Loucy (cell line): ENCODE measurements at regions not wholly inside any gene's neighbourhood (a gene's known extent, or its start where the extent isn't known, plus 50 kb on each side); places are given as distances from the start of the nearest gene placed in this dataset.

Experiments used
- H2AFZ ChIP-seq: fragments of 200-600 bp; sonication (generic); 2 replicates; pipeline ENCODE4 v1.6.0; 2016; ENCODE audit warnings: antibody characterized with exemption, mild to moderate bottlenecking, low read length, moderate library complexity
- H3F3A ChIP-seq: fragments of 200-600 bp; 2 replicates; pipeline ENCODE4 v1.6.0; 2016; ENCODE audit warnings: antibody characterized with exemption, low read depth, mild to moderate bottlenecking
- H3K27me3 ChIP-seq: fragments of 200-600 bp; sonication (generic); 2 replicates; pipeline ENCODE4 v1.6.1; 2014; ENCODE audit warnings: low read length, mild to moderate bottlenecking; ENCODE audit not compliant: insufficient read depth, poor library complexity, severe bottlenecking
- H3K36me3 ChIP-seq: fragments of 200-600 bp; sonication (generic); 2 replicates; pipeline ENCODE4 v1.6.1; 2016; ENCODE audit warnings: low read length; ENCODE audit not compliant: insufficient read depth
- H3K4me1 ChIP-seq: fragments of 200-600 bp; sonication (generic); 2 replicates; pipeline ENCODE4 v1.5.1; 2014; ENCODE audit warnings: low read length, mild to moderate bottlenecking; ENCODE audit not compliant: insufficient read depth, poor library complexity, severe bottlenecking
- H3K4me2 ChIP-seq: fragments of 200-600 bp; sonication (generic); 2 replicates; pipeline ENCODE4 v1.6.0; 2014; ENCODE audit warnings: antibody characterized with exemption, low read length, low read depth, mild to moderate bottlenecking; ENCODE audit not compliant: poor library complexity, severe bottlenecking
- H3K4me3 ChIP-seq: fragments of 200-600 bp; sonication (generic); 2 replicates; pipeline ENCODE4 v1.5.1; 2014; ENCODE audit warnings: low read length, mild to moderate bottlenecking, mixed read lengths; ENCODE audit not compliant: poor library complexity, severe bottlenecking
- H3K79me2 ChIP-seq: fragments of 200-600 bp; sonication (generic); 2 replicates; pipeline ENCODE4 v1.6.1; 2014; ENCODE audit warnings: low read length; ENCODE audit not compliant: insufficient read depth
- H3K9ac ChIP-seq: fragments of 200-600 bp; sonication (generic); 2 replicates; pipeline ENCODE4 v1.6.0; 2014; ENCODE audit warnings: mild to moderate bottlenecking, low read depth, low read length, moderate library complexity; ENCODE audit not compliant: poor library complexity, severe bottlenecking
- H3K9me2 ChIP-seq: fragments of 200-600 bp; sonication (generic); replicated peaks from 2 replicates; pipeline ENCODE4 v1.6.1; 2016; ENCODE audit warnings: low read depth, low read length, mixed read lengths
- H3K9me3 ChIP-seq: fragments of 200-600 bp; sonication (generic); 2 replicates; pipeline ENCODE4 v1.6.1; 2014; ENCODE audit warnings: mild to moderate bottlenecking, antibody characterized with exemption, low read length, low read depth; ENCODE audit not compliant: insufficient read depth
- H4K20me1 ChIP-seq: fragments of 200-600 bp; sonication (generic); 2 replicates; pipeline ENCODE4 v1.6.0; 2014; ENCODE audit warnings: antibody characterized with exemption, low read length, mild to moderate bottlenecking; ENCODE audit not compliant: insufficient read depth, poor library complexity, severe bottlenecking
- EZH2phosphoT487 ChIP-seq: fragments of 200-600 bp; IDR thresholded peaks from 2 replicates; pipeline ENCODE4 v1.6.1; 2018; ENCODE audit warnings: antibody characterized with exemption, mild to moderate bottlenecking, moderate library complexity, borderline replicate concordance
- TF ChIP-seq, protein P1 (sequence below): fragments of 200-600 bp; sonication (generic); conservative IDR thresholded peaks from 2 replicates; pipeline ENCODE4 v1.5.1; 2014; ENCODE audit warnings: mild to moderate bottlenecking, antibody characterized with exemption, low read length

DNA sequence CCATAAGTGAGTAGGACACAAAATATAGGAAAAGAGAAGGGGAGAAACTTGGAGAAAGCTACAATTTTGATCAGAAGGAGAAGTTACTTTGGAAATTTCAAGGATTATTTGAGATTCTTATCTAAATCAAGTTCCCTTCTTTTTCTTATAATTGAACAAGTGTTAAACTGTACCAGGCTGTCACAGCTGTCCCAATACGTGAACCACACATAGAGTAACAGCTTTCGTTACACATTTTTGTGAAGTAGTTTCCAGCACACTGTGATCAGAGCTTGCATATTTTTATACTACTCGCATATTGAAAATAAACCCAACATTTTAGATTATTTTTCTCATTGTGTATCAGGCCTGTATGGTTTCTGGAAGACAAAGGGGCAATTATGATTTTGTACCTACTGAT is 412.8 kb upstream of the PSMD7 start:
- Histone ChIP-seq H4K20me1 (no peaks in the 10 kb centered on the region), H3K9ac (no peak overlapping the region), H3K79me2 (no peaks in the 10 kb centered on the region), H3K9me2 (no peaks in the 10 kb centered on the region), H3K36me3 (no peaks in the 10 kb centered on the region), H3K4me2 (no peak overlapping the region), H3K4me1 (no peaks in the 10 kb centered on the region), H2AFZ (no peak overlapping the region), H3K4me3 (no peak overlapping the region), H3F3A (no peaks in the 10 kb centered on the region), H3K9me3 (no peaks in the 10 kb centered on the region), H3K27me3 (no peaks in the 10 kb centered on the region)
- TF ChIP-seq EZH2phosphoT487, result no peak
- TF ChIP-seq, protein P1, sequence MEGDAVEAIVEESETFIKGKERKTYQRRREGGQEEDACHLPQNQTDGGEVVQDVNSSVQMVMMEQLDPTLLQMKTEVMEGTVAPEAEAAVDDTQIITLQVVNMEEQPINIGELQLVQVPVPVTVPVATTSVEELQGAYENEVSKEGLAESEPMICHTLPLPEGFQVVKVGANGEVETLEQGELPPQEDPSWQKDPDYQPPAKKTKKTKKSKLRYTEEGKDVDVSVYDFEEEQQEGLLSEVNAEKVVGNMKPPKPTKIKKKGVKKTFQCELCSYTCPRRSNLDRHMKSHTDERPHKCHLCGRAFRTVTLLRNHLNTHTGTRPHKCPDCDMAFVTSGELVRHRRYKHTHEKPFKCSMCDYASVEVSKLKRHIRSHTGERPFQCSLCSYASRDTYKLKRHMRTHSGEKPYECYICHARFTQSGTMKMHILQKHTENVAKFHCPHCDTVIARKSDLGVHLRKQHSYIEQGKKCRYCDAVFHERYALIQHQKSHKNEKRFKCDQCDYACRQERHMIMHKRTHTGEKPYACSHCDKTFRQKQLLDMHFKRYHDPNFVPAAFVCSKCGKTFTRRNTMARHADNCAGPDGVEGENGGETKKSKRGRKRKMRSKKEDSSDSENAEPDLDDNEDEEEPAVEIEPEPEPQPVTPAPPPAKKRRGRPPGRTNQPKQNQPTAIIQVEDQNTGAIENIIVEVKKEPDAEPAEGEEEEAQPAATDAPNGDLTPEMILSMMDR, result no peak

DNA sequence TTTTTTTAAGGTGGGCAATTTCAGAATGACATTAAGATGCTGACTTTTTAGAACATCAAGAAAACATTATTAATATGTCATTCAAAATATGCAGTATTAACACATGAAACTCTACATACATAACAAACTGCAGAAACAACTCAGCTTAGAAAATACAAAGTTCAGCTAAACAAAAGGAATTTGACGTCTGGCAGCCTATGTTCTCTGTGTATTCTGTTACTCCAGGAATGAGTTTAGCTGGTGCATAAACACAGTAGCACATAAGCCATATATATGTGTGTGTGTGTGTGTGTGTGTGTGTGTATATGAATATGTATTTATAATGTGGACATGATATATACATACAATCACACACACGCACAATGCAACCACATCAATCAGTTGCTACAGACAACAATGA is 413.5 kb upstream of the PSMD7 start:
- Histone ChIP-seq H3K9ac (no peak overlapping the region), H3K79me2 (no peaks in the 10 kb centered on the region), H3F3A (no peaks in the 10 kb centered on the region), H3K9me3 (no peaks in the 10 kb centered on the region), H3K4me3 (no peak overlapping the region), H3K36me3 (no peaks in the 10 kb centered on the region), H3K27me3 (no peaks in the 10 kb centered on the region), H4K20me1 (no peaks in the 10 kb centered on the region), H3K4me1 (no peaks in the 10 kb centered on the region), H3K9me2 (no peaks in the 10 kb centered on the region), H2AFZ (no peak overlapping the region), H3K4me2 (no peak overlapping the region)
- TF ChIP-seq, protein P1, result no peak
- no peak for TF ChIP-seq EZH2phosphoT487

DNA sequence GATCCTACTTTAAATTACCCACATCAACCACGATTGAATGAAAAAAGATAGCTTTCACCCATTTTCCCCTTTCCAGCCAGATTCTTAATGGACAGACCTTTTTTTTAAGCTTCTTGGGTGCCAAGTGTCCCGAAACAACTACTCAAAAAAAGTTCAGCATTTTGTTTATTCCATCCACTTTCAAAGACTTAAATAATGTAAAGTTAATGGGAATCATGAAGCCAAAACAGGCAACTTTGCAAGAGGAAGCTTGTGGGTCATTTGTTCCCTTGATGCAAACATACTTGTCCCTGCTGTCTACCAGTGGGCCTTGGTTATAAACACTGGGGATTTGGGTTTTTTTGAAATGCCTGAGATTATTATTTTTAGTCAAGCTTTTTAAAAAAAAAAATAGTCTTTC is 414.0 kb upstream of the PSMD7 start:
- TF ChIP-seq, protein P1, result no peak
- no peak for TF ChIP-seq EZH2phosphoT487
- Histone ChIP-seq H2AFZ (no peak overlapping the region), H3K27me3 (no peaks in the 10 kb centered on the region), H4K20me1 (no peaks in the 10 kb centered on the region), H3K36me3 (no peaks in the 10 kb centered on the region), H3K9ac (no peak overlapping the region), H3K9me3 (no peaks in the 10 kb centered on the region), H3K4me1 (no peaks in the 10 kb centered on the region), H3K79me2 (no peaks in the 10 kb centered on the region), H3F3A (no peaks in the 10 kb centered on the region), H3K4me3 (no peak overlapping the region), H3K9me2 (no peaks in the 10 kb centered on the region), H3K4me2 (no peak overlapping the region)
